ENCODE measurements at regions not wholly inside any gene's neighbourhood (a gene's known extent, or its start where the extent isn't known, plus 50 kb on each side); places are given as distances from the start of the nearest gene placed in this dataset.

DNA sequence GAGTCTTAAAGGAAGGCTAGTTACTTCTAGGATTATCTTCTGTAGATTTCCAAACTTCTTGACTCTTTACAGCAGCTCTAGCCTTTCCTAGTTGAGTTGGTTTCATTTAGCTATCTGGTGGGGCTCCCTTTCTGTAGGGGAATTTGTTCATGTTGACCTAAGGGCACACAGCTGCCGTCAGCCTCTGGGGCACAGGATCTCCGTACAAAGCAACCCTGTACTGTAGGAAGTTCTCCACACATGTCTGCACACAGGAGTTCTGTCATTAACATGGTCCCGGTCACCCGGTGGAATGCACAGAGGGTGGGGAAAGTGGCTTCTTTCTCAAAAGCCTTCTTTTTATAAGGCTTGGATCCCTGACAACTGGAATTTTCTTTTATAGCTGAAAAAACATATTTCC is 88.7 kb upstream of the TNIK start:
- POLR2A ChIA-PET = no interaction called here
- TF ChIP-seq, protein P1, sequence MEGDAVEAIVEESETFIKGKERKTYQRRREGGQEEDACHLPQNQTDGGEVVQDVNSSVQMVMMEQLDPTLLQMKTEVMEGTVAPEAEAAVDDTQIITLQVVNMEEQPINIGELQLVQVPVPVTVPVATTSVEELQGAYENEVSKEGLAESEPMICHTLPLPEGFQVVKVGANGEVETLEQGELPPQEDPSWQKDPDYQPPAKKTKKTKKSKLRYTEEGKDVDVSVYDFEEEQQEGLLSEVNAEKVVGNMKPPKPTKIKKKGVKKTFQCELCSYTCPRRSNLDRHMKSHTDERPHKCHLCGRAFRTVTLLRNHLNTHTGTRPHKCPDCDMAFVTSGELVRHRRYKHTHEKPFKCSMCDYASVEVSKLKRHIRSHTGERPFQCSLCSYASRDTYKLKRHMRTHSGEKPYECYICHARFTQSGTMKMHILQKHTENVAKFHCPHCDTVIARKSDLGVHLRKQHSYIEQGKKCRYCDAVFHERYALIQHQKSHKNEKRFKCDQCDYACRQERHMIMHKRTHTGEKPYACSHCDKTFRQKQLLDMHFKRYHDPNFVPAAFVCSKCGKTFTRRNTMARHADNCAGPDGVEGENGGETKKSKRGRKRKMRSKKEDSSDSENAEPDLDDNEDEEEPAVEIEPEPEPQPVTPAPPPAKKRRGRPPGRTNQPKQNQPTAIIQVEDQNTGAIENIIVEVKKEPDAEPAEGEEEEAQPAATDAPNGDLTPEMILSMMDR (IDR thresholded peaks at IDR 0.05) = no peak
- no peak for TF ChIP-seq EZH2 (IDR thresholded peaks at IDR 0.05; ENCODE audit: borderline replicate concordance, insufficient read depth, low read depth, low read length, poor library complexity, severe bottlenecking)
- Histone ChIP-seq H3K79me2 (ENCODE audit: control insufficient read depth, insufficient read depth, low read length) (no peaks in the 10 kb centered on the region), H3K27me3 (replicated peaks in 1 of 4; ENCODE audit: control extremely low read depth in 1 of 4, control insufficient read depth in 3 of 4, insufficient read depth in 4 of 4, low read length in 3 of 4) (no peaks in the 10 kb centered on the region), H3K27ac (ENCODE audit: low read length in 2 of 2) (no peak overlapping the region), H3K36me3 (replicated peaks in 1 of 2; ENCODE audit: control extremely low read depth in 1 of 2, control insufficient read depth in 1 of 2, extremely low read depth in 1 of 2, insufficient read depth in 2 of 2, low read length in 1 of 2) (no peaks in the 10 kb centered on the region), H3K4me1 (ENCODE audit: control insufficient read depth in 2 of 2, insufficient read depth in 2 of 2, low read length in 2 of 2) (no peaks in the 10 kb centered on the region), H3K9me3 (ENCODE audit: control extremely low read depth in 1 of 3, control insufficient read depth in 2 of 3, insufficient read depth in 1 of 3, low read length in 2 of 3) (peaks cover 0 to 1% (median 0%) of the 10 kb centered on the region in 3 donors), H4K20me1 (ENCODE audit: control insufficient read depth, insufficient read depth, low read length, poor library complexity, severe bottlenecking) (no peaks in the 10 kb centered on the region), H3K9ac (ENCODE audit: low read length) (no peak overlapping the region), H2AFZ (ENCODE audit: insufficient read depth, low read depth, low read length, poor library complexity, severe bottlenecking) (no peak overlapping the region), H3K4me2 (replicated peaks; ENCODE audit: low read depth, low read length, poor library complexity, severe bottlenecking) (no peak overlapping the region), H3K4me3 (ENCODE audit: control extremely low read depth in 1 of 5, extremely low read depth in 1 of 5, insufficient read depth in 1 of 5, low read depth in 2 of 5, low read length in 4 of 5) (no peak overlapping the region)
- DNase-seq (no peak), ATAC-seq (ENCODE audit: low read depth) (no peak)
- CTCF ChIA-PET = no interaction called here
- Mint-ChIP-seq H3K27ac (no peak overlapping the region), H3K27me3 (peaks cover 12% of the 10 kb centered on the region), H3K4me3 (no peak overlapping the region), H3K4me1 (no peaks in the 10 kb centered on the region), H3K9me3 (ENCODE audit: insufficient read depth) (no peaks in the 10 kb centered on the region)
- intact Hi-C loops (cut with micrococcal nuclease) = no loop called here
- no CpG with 5 or more reads among the region's 4 CpGs for WGBS (ENCODE audit: insufficient coverage)

DNA sequence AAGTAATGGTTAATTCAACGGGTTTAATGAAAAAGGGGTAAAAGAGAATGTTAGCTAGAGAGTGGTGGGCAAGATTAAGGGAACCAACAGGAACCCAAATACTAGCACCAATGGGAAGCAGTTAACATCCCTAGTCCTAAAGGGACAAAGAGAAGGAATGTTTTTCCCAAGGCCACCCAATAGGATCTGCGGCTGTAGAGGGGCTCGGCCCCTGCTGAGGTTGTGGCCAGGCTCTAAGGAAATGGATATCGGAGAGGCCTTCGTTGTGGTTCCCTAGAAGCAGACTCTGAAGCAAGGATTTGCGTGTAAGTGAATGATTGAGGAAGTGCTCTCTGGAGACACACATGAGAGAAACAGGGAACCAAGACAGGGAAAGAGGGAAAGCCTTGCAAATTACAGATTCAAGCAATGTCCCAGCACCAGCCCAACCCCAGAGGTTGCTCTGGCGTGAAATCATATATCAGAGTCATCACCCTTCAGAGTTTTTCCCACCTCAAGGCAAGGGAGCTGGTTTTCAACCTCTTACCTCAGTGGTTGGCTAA is 83.6 kb upstream of the TNIK start:
- no peak overlapping the region for H3K4me3 ChIP-seq (ENCODE audit: control extremely low read depth in 1 of 5, extremely low read depth in 1 of 5, insufficient read depth in 1 of 5, low read depth in 2 of 5, low read length in 4 of 5)
- H3K9me3 ChIP-seq (ENCODE audit: control extremely low read depth in 1 of 3, control insufficient read depth in 2 of 3, insufficient read depth in 1 of 3, low read length in 2 of 3) = no peaks in the 10 kb centered on the region
- WGBS (ENCODE audit: insufficient coverage) = 88% methylated on average over 6 of the region's 7 CpGs
- Mint-ChIP-seq H3K9me3 (ENCODE audit: insufficient read depth) (no peaks in the 10 kb centered on the region), H3K27me3 (peaks cover 12% of the 10 kb centered on the region), H3K4me1 (no peaks in the 10 kb centered on the region), H3K27ac (no peak overlapping the region), H3K4me3 (no peak overlapping the region)
- intact Hi-C loops (cut with micrococcal nuclease) = no loop called here
- no peak for TF ChIP-seq EZH2 (IDR thresholded peaks at IDR 0.05; ENCODE audit: borderline replicate concordance, insufficient read depth, low read depth, low read length, poor library complexity, severe bottlenecking)
- TF ChIP-seq, protein P1 (IDR thresholded peaks at IDR 0.05) = no peak
- ATAC-seq (ENCODE audit: low read depth) (no peak), DNase-seq (no peak)
- H3K36me3 ChIP-seq (replicated peaks in 1 of 2; ENCODE audit: control extremely low read depth in 1 of 2, control insufficient read depth in 1 of 2, extremely low read depth in 1 of 2, insufficient read depth in 2 of 2, low read length in 1 of 2) = no peaks in the 10 kb centered on the region
- no peaks in the 10 kb centered on the region for H3K27me3 ChIP-seq (replicated peaks in 1 of 4; ENCODE audit: control extremely low read depth in 1 of 4, control insufficient read depth in 3 of 4, insufficient read depth in 4 of 4, low read length in 3 of 4)
- H4K20me1 ChIP-seq (ENCODE audit: control insufficient read depth, insufficient read depth, low read length, poor library complexity, severe bottlenecking) = no peaks in the 10 kb centered on the region
- H3K4me2 ChIP-seq (replicated peaks; ENCODE audit: low read depth, low read length, poor library complexity, severe bottlenecking) = no peak overlapping the region
- no peak overlapping the region for H2AFZ ChIP-seq (ENCODE audit: insufficient read depth, low read depth, low read length, poor library complexity, severe bottlenecking)
- ChIA-PET CTCF (no interaction called here), POLR2A (no interaction called here)
- H3K79me2 ChIP-seq (ENCODE audit: control insufficient read depth, insufficient read depth, low read length) = no peaks in the 10 kb centered on the region
- no peak overlapping the region for H3K9ac ChIP-seq (ENCODE audit: low read length)
- no peak overlapping the region for H3K27ac ChIP-seq (ENCODE audit: low read length in 2 of 2)
- no peaks in the 10 kb centered on the region for H3K4me1 ChIP-seq (ENCODE audit: control insufficient read depth in 2 of 2, insufficient read depth in 2 of 2, low read length in 2 of 2)
